ENCODE measurements at regions not wholly inside any gene's neighbourhood (a gene's known extent, or its start where the extent isn't known, plus 50 kb on each side); places are given as distances from the start of the nearest gene placed in this dataset.

GRCh38 chr22:49369726-49370626, 457.7 kb downstream of the BRD1 start:
- no peak overlapping the region for H3K4me3 ChIP-seq (ENCODE audit: low read length in 2 of 2)
- H3K4me2 ChIP-seq (ENCODE audit: insufficient read depth, low read length, poor library complexity, severe bottlenecking) = no peak overlapping the region
- no peaks in the 10 kb centered on the region for H3K9me3 ChIP-seq (replicated peaks in 1 of 2; ENCODE audit: control insufficient read depth in 2 of 2, insufficient read depth in 1 of 2, low read depth in 1 of 2, low read length in 2 of 2)
- no peak for DNase-seq (ENCODE audit: low spot score)
- no peak overlapping the region for H2BK12ac ChIP-seq (ENCODE audit: low read length)
- no peak overlapping the region for H2AFZ ChIP-seq (ENCODE audit: low read length)
- H4K8ac ChIP-seq (ENCODE audit: low read depth, low read length) = no peak overlapping the region
- H3K36me3 ChIP-seq (replicated peaks in 1 of 2; ENCODE audit: control insufficient read depth in 2 of 2, insufficient read depth in 2 of 2, low read length in 2 of 2) = no peaks in the 10 kb centered on the region
- no peak overlapping the region for H3K4ac ChIP-seq (ENCODE audit: low read length)
- peaks cover 0 to 11% of the 10 kb centered on the region in 2 donors for H3K4me1 ChIP-seq (ENCODE audit: control insufficient read depth in 2 of 2, insufficient read depth in 1 of 2, low read depth in 1 of 2, low read length in 2 of 2)
- H2BK120ac ChIP-seq (ENCODE audit: low read depth, low read length) = no peak overlapping the region
- no peaks in the 10 kb centered on the region for H3K79me1 ChIP-seq (ENCODE audit: low read depth, low read length)
- no peak overlapping the region for H3K23ac ChIP-seq (ENCODE audit: low read depth, low read length, poor library complexity)
- peak overlapping the region; percentile 47 for H3K9ac ChIP-seq (ENCODE audit: low read depth, low read length, poor library complexity)
- H3K27ac ChIP-seq (replicated peaks; ENCODE audit: low read length) = no peak overlapping the region
- H3K14ac ChIP-seq (ENCODE audit: low read length) = peak overlapping the region; percentile 12
- peak overlapping the region; percentile 77 for H3K18ac ChIP-seq (ENCODE audit: low read length)
- peak overlapping the region; percentile 20 for H2BK15ac ChIP-seq (ENCODE audit: low read length)
- peaks cover 0 to 4% (median 1%) of the 10 kb centered on the region in 3 experiments for H3K27me3 ChIP-seq (ENCODE audit: control insufficient read depth in 3 of 3, insufficient read depth in 3 of 3, low read depth in 1 of 3, low read length in 3 of 3)
- no peak overlapping the region for H4K91ac ChIP-seq (ENCODE audit: low read depth, low read length, poor library complexity)
- H2AK5ac ChIP-seq (ENCODE audit: low read depth, low read length) = peak overlapping the region; percentile 58
- no CpG with 5 or more reads among the region's 22 CpGs for WGBS, 2 donors (ENCODE audit: extremely low coverage in 2 of 2, insufficient read length in 2 of 2, insufficient replicate concordance in 1 of 2)
- H2BK5ac ChIP-seq (ENCODE audit: low read length) = no peak overlapping the region

- no peak overlapping the region for H2AFZ ChIP-seq (ENCODE audit: low read length)
- peak overlapping the region; percentile 20 for H2BK15ac ChIP-seq (ENCODE audit: low read length)
- H2BK120ac ChIP-seq (ENCODE audit: low read depth, low read length) = no peak overlapping the region
- no peak overlapping the region for H4K8ac ChIP-seq (ENCODE audit: low read depth, low read length)
- WGBS, 2 donors (ENCODE audit: extremely low coverage in 2 of 2, insufficient read length in 2 of 2, insufficient replicate concordance in 1 of 2) = no CpG with 5 or more reads among the region's 41 CpGs
- H3K27me3 ChIP-seq (ENCODE audit: control insufficient read depth in 3 of 3, insufficient read depth in 3 of 3, low read depth in 1 of 3, low read length in 3 of 3) = peaks cover 0 to 4% (median 0%) of the 10 kb centered on the region in 3 experiments
- no peak overlapping the region for H3K4ac ChIP-seq (ENCODE audit: low read length)
- no peak overlapping the region for H2BK12ac ChIP-seq (ENCODE audit: low read length)
- peaks cover 0 to under 1% of the 10 kb centered on the region in 2 donors for H3K9me3 ChIP-seq (replicated peaks in 1 of 2; ENCODE audit: control insufficient read depth in 2 of 2, insufficient read depth in 1 of 2, low read depth in 1 of 2, low read length in 2 of 2)
- H3K36me3 ChIP-seq (replicated peaks in 1 of 2; ENCODE audit: control insufficient read depth in 2 of 2, insufficient read depth in 2 of 2, low read length in 2 of 2) = no peaks in the 10 kb centered on the region
- H3K27ac ChIP-seq (replicated peaks; ENCODE audit: low read length) = no peak overlapping the region
- H2BK5ac ChIP-seq (ENCODE audit: low read length) = no peak overlapping the region
- peak overlapping the region; percentile 47 for H3K9ac ChIP-seq (ENCODE audit: low read depth, low read length, poor library complexity)
- H3K4me3 ChIP-seq (ENCODE audit: low read length in 2 of 2) = peak overlapping the region in 1 of 2 donors; percentile 41
- no peak overlapping the region for H3K4me2 ChIP-seq (ENCODE audit: insufficient read depth, low read length, poor library complexity, severe bottlenecking)
- peak overlapping the region; percentile 45 for H3K23ac ChIP-seq (ENCODE audit: low read depth, low read length, poor library complexity)
- no peaks in the 10 kb centered on the region for H3K79me1 ChIP-seq (ENCODE audit: low read depth, low read length)
- peaks cover 0 to 11% of the 10 kb centered on the region in 2 donors for H3K4me1 ChIP-seq (ENCODE audit: control insufficient read depth in 2 of 2, insufficient read depth in 1 of 2, low read depth in 1 of 2, low read length in 2 of 2)
- H3K18ac ChIP-seq (ENCODE audit: low read length) = peak overlapping the region; percentile 48
- peak overlapping the region; percentile 63 for H3K14ac ChIP-seq (ENCODE audit: low read length)
- DNase-seq (ENCODE audit: low spot score) = no peak
- peak overlapping the region; percentile 58 for H2AK5ac ChIP-seq (ENCODE audit: low read depth, low read length)
- H4K91ac ChIP-seq (ENCODE audit: low read depth, low read length, poor library complexity) = peak overlapping the region; percentile 40
These were observed 458.5 kb downstream of the BRD1 start for GRCh38 chr22:49368976-49369725.

GRCh38 chr22:49368221-49368975, 459.3 kb downstream of the BRD1 start:
- H2AFZ ChIP-seq (ENCODE audit: low read length) = no peak overlapping the region
- no peaks in the 10 kb centered on the region for H3K36me3 ChIP-seq (replicated peaks in 1 of 2; ENCODE audit: control insufficient read depth in 2 of 2, insufficient read depth in 2 of 2, low read length in 2 of 2)
- peak overlapping the region; percentile 64 for H3K9ac ChIP-seq (ENCODE audit: low read depth, low read length, poor library complexity)
- peaks cover 0 to 4% (median 0%) of the 10 kb centered on the region in 3 experiments for H3K27me3 ChIP-seq (ENCODE audit: control insufficient read depth in 3 of 3, insufficient read depth in 3 of 3, low read depth in 1 of 3, low read length in 3 of 3)
- H3K4ac ChIP-seq (ENCODE audit: low read length) = no peak overlapping the region
- H3K18ac ChIP-seq (ENCODE audit: low read length) = peak overlapping the region; percentile 48
- no peak overlapping the region for H3K4me3 ChIP-seq (ENCODE audit: low read length in 2 of 2)
- H2BK15ac ChIP-seq (ENCODE audit: low read length) = no peak overlapping the region
- H3K9me3 ChIP-seq (replicated peaks in 1 of 2; ENCODE audit: control insufficient read depth in 2 of 2, insufficient read depth in 1 of 2, low read depth in 1 of 2, low read length in 2 of 2) = peaks cover 0 to 4% of the 10 kb centered on the region in 2 donors
- H3K27ac ChIP-seq (replicated peaks; ENCODE audit: low read length) = no peak overlapping the region
- no peaks in the 10 kb centered on the region for H3K79me1 ChIP-seq (ENCODE audit: low read depth, low read length)
- H2BK5ac ChIP-seq (ENCODE audit: low read length) = no peak overlapping the region
- no peak overlapping the region for H2AK5ac ChIP-seq (ENCODE audit: low read depth, low read length)
- H3K4me2 ChIP-seq (ENCODE audit: insufficient read depth, low read length, poor library complexity, severe bottlenecking) = no peak overlapping the region
- no peak overlapping the region for H4K91ac ChIP-seq (ENCODE audit: low read depth, low read length, poor library complexity)
- peak overlapping the region; percentile 94 for H3K14ac ChIP-seq (ENCODE audit: low read length)
- H3K23ac ChIP-seq (ENCODE audit: low read depth, low read length, poor library complexity) = no peak overlapping the region
- no peak overlapping the region for H2BK120ac ChIP-seq (ENCODE audit: low read depth, low read length)
- H2BK12ac ChIP-seq (ENCODE audit: low read length) = peak overlapping the region; percentile 7
- no CpG with 5 or more reads among the region's 19 CpGs for WGBS, 2 donors (ENCODE audit: extremely low coverage in 2 of 2, insufficient read length in 2 of 2, insufficient replicate concordance in 1 of 2)
- DNase-seq (ENCODE audit: low spot score) = no peak
- peaks cover 0 to 11% of the 10 kb centered on the region in 2 donors for H3K4me1 ChIP-seq (ENCODE audit: control insufficient read depth in 2 of 2, insufficient read depth in 1 of 2, low read depth in 1 of 2, low read length in 2 of 2)
- H4K8ac ChIP-seq (ENCODE audit: low read depth, low read length) = no peak overlapping the region
